SK-N-SH (cell line): ENCODE measurements at regions not wholly inside any gene's neighbourhood (a gene's known extent, or its start where the extent isn't known, plus 50 kb on each side); places are given as distances from the start of the nearest gene placed in this dataset.

ENCODE experiments used
- CTCF ChIA-PET: fragments of 300-600, 350-600 bp; formaldehyde crosslinking; extraction: SDS; loops from one replicate; lab custom pipeline; 2021; lab: Yijun Ruan, JAX
- POLR2A ChIA-PET: fragments of 350-600 bp; sonication (Branson Sonifier 250); formaldehyde crosslinking; extraction: SDS; loops from one replicate; lab custom pipeline; 2020; ENCODE audit warnings: antibody characterized with exemption, inconsistent platforms; lab: Yijun Ruan, JAX
- DNase-seq: peaks from one replicate; pipeline ENCODE4 v3.0.0; 2012
- H2AFZ ChIP-seq: fragments of 200-600 bp; sonication (generic); 2 replicates; pipeline ENCODE4 v1.8.1; 2016; ENCODE audit warnings: antibody characterized with exemption, mild to moderate bottlenecking, low read depth
- H3F3A ChIP-seq: fragments of 200-600 bp; sonication (generic); replicated peaks from 2 replicates; pipeline ENCODE3; 2016; ENCODE audit warnings: antibody characterized with exemption, mild to moderate bottlenecking; ENCODE audit not compliant: insufficient read depth
- H3K27ac ChIP-seq, 2 experiments: fragments of 200-500 bp in 1 of 2; fragments of 200-600 bp in 1 of 2; sonication (Bioruptor generic) in 1 of 2; sonication (generic), shearing (Covaris generic) in 1 of 2; 2 replicates each; pipeline versions ENCODE4 v1.5.1 to v1.6.1; 2014 to 2016; ENCODE audit warnings: low read depth in 2 of 2, inconsistent platforms in 1 of 2, low read length in 1 of 2, mild to moderate bottlenecking in 1 of 2, mixed read lengths in 1 of 2
- H3K27me3 ChIP-seq: fragments of 200-600 bp; sonication (generic), shearing (Covaris generic); 2 replicates; pipeline ENCODE4 v1.6.1; 2016; ENCODE audit warnings: mixed run types; ENCODE audit not compliant: insufficient read depth
- H3K36me3 ChIP-seq, 2 experiments: fragments of 200-500 bp in 1 of 2; fragments of 200-600 bp in 1 of 2; sonication (Bioruptor generic) in 1 of 2; sonication (generic) in 1 of 2; replicated peaks in 1 of 2; 2 replicates each; pipeline versions ENCODE3 to v1.5.1; 2014 to 2016; ENCODE audit warnings: low read length in 1 of 2, mild to moderate bottlenecking in 1 of 2; ENCODE audit not compliant: insufficient read depth in 2 of 2, control insufficient read depth in 1 of 2
- H3K4me1 ChIP-seq, 2 experiments: fragments of 200-500 bp in 1 of 2; fragments of 200-600 bp in 1 of 2; sonication (Bioruptor generic) in 1 of 2; sonication (generic), shearing (Covaris generic) in 1 of 2; 2 replicates each; pipeline versions ENCODE4 v1.5.1 to v1.6.1; 2014 to 2016; ENCODE audit warnings: low read depth in 1 of 2, low read length in 1 of 2, mixed run types in 1 of 2; ENCODE audit not compliant: insufficient read depth in 2 of 2, control insufficient read depth in 1 of 2
- H3K4me2 ChIP-seq: fragments of 200-600 bp; sonication (generic), shearing (Covaris generic); 2 replicates; pipeline ENCODE4 v1.6.1; 2017; ENCODE audit warnings: mixed run types
- H3K4me3 ChIP-seq, 2 experiments: fragments of 200-500 bp in 1 of 2; fragments of 200-600 bp in 1 of 2; sonication (Bioruptor generic) in 1 of 2; sonication (generic), shearing (Covaris generic) in 1 of 2; 2 replicates each; pipeline versions ENCODE4 v1.5.1 to v1.8.1; 2014 to 2016; ENCODE audit warnings: low read depth in 2 of 2, inconsistent platforms in 1 of 2, low read length in 1 of 2, mild to moderate bottlenecking in 1 of 2, mixed read lengths in 1 of 2, moderate library complexity in 1 of 2
- H3K79me2 ChIP-seq: fragments of 200-600 bp; sonication (generic); 2 replicates; pipeline ENCODE4 v1.8.1; 2017; ENCODE audit warnings: mild to moderate bottlenecking; ENCODE audit not compliant: insufficient read depth
- H3K9ac ChIP-seq: fragments of 200-600 bp; sonication (generic); 2 replicates; pipeline ENCODE4 v1.6.1; 2017; ENCODE audit warnings: mixed run types
- H3K9me2 ChIP-seq: fragments of 200-600 bp; sonication (generic); 2 replicates; pipeline ENCODE4 v1.6.1; 2017; ENCODE audit warnings: mixed run types
- H3K9me3 ChIP-seq: fragments of 200-600 bp; sonication (generic); 2 replicates; pipeline ENCODE4 v1.6.1; 2017; ENCODE audit warnings: mixed run types, mild to moderate bottlenecking, moderate library complexity
- H4K20me1 ChIP-seq: fragments of 200-600 bp; sonication (generic); 2 replicates; pipeline ENCODE4 v1.6.1; 2017; ENCODE audit warnings: mild to moderate bottlenecking, mixed run types; ENCODE audit not compliant: insufficient read depth
- CHD2 ChIP-seq: fragments of 150-350 bp; IDR thresholded peaks from 2 replicates; pipeline ENCODE4 v1.6.1; 2018; ENCODE audit warnings: low read length; ENCODE audit not compliant: partially characterized antibody
- EZH2phosphoT487 ChIP-seq: fragments of 200-600 bp; sonication (generic); IDR thresholded peaks from 2 replicates; pipeline ENCODE4 v1.6.1; 2017; ENCODE audit warnings: low read depth, mixed run types, mild to moderate bottlenecking, antibody characterized with exemption, moderate library complexity, borderline replicate concordance
- FOSL2 ChIP-seq: IDR thresholded peaks from 2 replicates; pipeline ENCODE4 v1.4.0; 2012; ENCODE audit warnings: low read depth, mild to moderate bottlenecking, moderate library complexity, borderline replicate concordance
- GABPA ChIP-seq: IDR thresholded peaks from 2 replicates; pipeline ENCODE4 v1.4.0; 2012; ENCODE audit warnings: low read depth, mild to moderate bottlenecking
- IRF3 ChIP-seq: fragments of 150-350 bp; IDR thresholded peaks from 2 replicates; pipeline ENCODE4 v1.6.1; 2016; ENCODE audit warnings: mild to moderate bottlenecking, low read depth, low read length
- MXI1 ChIP-seq: IDR thresholded peaks from 2 replicates; pipeline ENCODE4 v1.6.1; 2012; ENCODE audit warnings: mild to moderate bottlenecking, low read depth, low read length, improper control_type of control experiment
- NFIC ChIP-seq: IDR thresholded peaks from 2 replicates; pipeline ENCODE4 v1.4.0; 2012; ENCODE audit warnings: borderline replicate concordance
- RCOR1 ChIP-seq: fragments of 150-350 bp; IDR thresholded peaks from 2 replicates; pipeline ENCODE4 v1.6.1; 2017; ENCODE audit warnings: antibody characterized with exemption, low read length
- SMC3 ChIP-seq: IDR thresholded peaks from 2 replicates; pipeline ENCODE4 v1.6.1; 2012; ENCODE audit warnings: low read depth, low read length, improper control_type of control experiment
- YY1 ChIP-seq: IDR thresholded peaks from 2 replicates; pipeline ENCODE4 v1.4.0; 2012; ENCODE audit warnings: low read depth, mild to moderate bottlenecking
- WGBS: methylation state at CpG from one replicate; pipeline ENCODE4 v1.1.6; 2017; ENCODE audit warnings: low lambda C conversion rate; 5-methylcytosine and 5-hydroxymethylcytosine counted together
- TF ChIP-seq, protein P1 (sequence below): IDR thresholded peaks from 2 replicates; pipeline ENCODE4 v1.4.0; 2012; ENCODE audit warnings: low read depth, borderline replicate concordance
- TF ChIP-seq, protein P2 (sequence below): IDR thresholded peaks from 2 replicates; pipeline ENCODE4 v1.4.0; 2012; ENCODE audit warnings: low read depth, borderline replicate concordance
- TF ChIP-seq, protein P3 (sequence below): IDR thresholded peaks from 2 replicates; pipeline ENCODE4; 2012

- H3K9me3 ChIP-seq, result no peaks in the 10 kb centered on the region
- H3K4me2 ChIP-seq, result no peak overlapping the region
- no peaks in the 10 kb centered on the region for H3K79me2 ChIP-seq
- H3K9ac ChIP-seq, result no peak overlapping the region
- 21% methylated on average over 5 of the region's 6 CpGs for WGBS
- no peaks in the 10 kb centered on the region for H3K4me1 ChIP-seq
- no peaks in the 10 kb centered on the region for H4K20me1 ChIP-seq
- H3K27me3 ChIP-seq, result peaks cover 48% of the 10 kb centered on the region
- no peak overlapping the region for H3K4me3 ChIP-seq
- TF ChIP-seq FOSL2 (no peak), GABPA (peak; percentile 63)
- TF ChIP-seq, all 33 proteins: peak for 1
- Histone ChIP-seq H2AFZ (no peak overlapping the region), H3F3A (no peaks in the 10 kb centered on the region), H3K36me3 (no peaks in the 10 kb centered on the region), H3K27ac (no peak overlapping the region), H3K9me2 (no peaks in the 10 kb centered on the region)
- ChIA-PET CTCF (no interaction called here), POLR2A (no interaction called here)
- no peak for DNase-seq
Measured at GRCh38 chr16:86211800-86212199, 298.5 kb upstream of the FOXF1 start.

GRCh38 chr16:86212706-86213436 lies 297.5 kb upstream of the FOXF1 start:
- H3K79me2 ChIP-seq, result no peaks in the 10 kb centered on the region
- no peaks in the 10 kb centered on the region for H3F3A ChIP-seq
- no peak overlapping the region for H3K4me3 ChIP-seq
- no peak for DNase-seq
- CTCF ChIA-PET, result no interaction called here
- H2AFZ ChIP-seq, result no peak overlapping the region
- no peaks in the 10 kb centered on the region for H3K9me2 ChIP-seq
- H3K9ac ChIP-seq, result no peak overlapping the region
- no peaks in the 10 kb centered on the region for H4K20me1 ChIP-seq
- H3K36me3 ChIP-seq, result no peaks in the 10 kb centered on the region
- H3K4me2 ChIP-seq, result no peak overlapping the region
- no peaks in the 10 kb centered on the region for H3K9me3 ChIP-seq
- H3K27me3 ChIP-seq, result peaks cover 58% of the 10 kb centered on the region
- no peaks in the 10 kb centered on the region for H3K4me1 ChIP-seq
- no peak overlapping the region for H3K27ac ChIP-seq
- WGBS, result 5% methylated on average over 11 of the region's 11 CpGs
- POLR2A ChIA-PET, result no interaction called here
- TF ChIP-seq, protein P1, sequence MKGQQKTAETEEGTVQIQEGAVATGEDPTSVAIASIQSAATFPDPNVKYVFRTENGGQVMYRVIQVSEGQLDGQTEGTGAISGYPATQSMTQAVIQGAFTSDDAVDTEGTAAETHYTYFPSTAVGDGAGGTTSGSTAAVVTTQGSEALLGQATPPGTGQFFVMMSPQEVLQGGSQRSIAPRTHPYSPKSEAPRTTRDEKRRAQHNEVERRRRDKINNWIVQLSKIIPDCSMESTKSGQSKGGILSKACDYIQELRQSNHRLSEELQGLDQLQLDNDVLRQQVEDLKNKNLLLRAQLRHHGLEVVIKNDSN, result no peak
- no peak for TF ChIP-seq FOSL2
- TF ChIP-seq RCOR1, result no peak
- TF ChIP-seq YY1, result no peak
- TF ChIP-seq EZH2phosphoT487, result no peak
- TF ChIP-seq NFIC, result no peak
- TF ChIP-seq CHD2, result no peak
- no peak for TF ChIP-seq MXI1

GRCh38 chr16:86213437-86214205 lies 296.7 kb upstream of the FOXF1 start:
- ChIA-PET POLR2A (no interaction called here), CTCF (no interaction called here)
- Histone ChIP-seq H2AFZ (no peak overlapping the region), H3K4me2 (no peak overlapping the region), H3K4me3 (no peak overlapping the region), H3K9me2 (no peaks in the 10 kb centered on the region), H4K20me1 (no peaks in the 10 kb centered on the region), H3K27ac (no peak overlapping the region), H3K79me2 (no peaks in the 10 kb centered on the region), H3K9ac (no peak overlapping the region), H3K36me3 (no peaks in the 10 kb centered on the region), H3K9me3 (no peaks in the 10 kb centered on the region), H3K27me3 (peaks cover 64% of the 10 kb centered on the region), H3K4me1 (no peaks in the 10 kb centered on the region), H3F3A (no peaks in the 10 kb centered on the region)
- WGBS, result 17% methylated on average over 12 of the region's 12 CpGs
- no peak for DNase-seq
- no peak for TF ChIP-seq IRF3
- TF ChIP-seq SMC3, result no peak
- TF ChIP-seq, protein P2, sequence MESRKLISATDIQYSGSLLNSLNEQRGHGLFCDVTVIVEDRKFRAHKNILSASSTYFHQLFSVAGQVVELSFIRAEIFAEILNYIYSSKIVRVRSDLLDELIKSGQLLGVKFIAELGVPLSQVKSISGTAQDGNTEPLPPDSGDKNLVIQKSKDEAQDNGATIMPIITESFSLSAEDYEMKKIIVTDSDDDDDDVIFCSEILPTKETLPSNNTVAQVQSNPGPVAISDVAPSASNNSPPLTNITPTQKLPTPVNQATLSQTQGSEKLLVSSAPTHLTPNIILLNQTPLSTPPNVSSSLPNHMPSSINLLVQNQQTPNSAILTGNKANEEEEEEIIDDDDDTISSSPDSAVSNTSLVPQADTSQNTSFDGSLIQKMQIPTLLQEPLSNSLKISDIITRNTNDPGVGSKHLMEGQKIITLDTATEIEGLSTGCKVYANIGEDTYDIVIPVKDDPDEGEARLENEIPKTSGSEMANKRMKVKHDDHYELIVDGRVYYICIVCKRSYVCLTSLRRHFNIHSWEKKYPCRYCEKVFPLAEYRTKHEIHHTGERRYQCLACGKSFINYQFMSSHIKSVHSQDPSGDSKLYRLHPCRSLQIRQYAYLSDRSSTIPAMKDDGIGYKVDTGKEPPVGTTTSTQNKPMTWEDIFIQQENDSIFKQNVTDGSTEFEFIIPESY, result no peak
- TF ChIP-seq, protein P3, sequence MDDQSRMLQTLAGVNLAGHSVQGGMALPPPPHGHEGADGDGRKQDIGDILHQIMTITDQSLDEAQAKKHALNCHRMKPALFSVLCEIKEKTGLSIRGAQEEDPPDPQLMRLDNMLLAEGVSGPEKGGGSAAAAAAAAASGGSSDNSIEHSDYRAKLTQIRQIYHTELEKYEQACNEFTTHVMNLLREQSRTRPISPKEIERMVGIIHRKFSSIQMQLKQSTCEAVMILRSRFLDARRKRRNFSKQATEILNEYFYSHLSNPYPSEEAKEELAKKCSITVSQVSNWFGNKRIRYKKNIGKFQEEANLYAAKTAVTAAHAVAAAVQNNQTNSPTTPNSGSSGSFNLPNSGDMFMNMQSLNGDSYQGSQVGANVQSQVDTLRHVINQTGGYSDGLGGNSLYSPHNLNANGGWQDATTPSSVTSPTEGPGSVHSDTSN, result no peak
- TF ChIP-seq, all 33 proteins: peak for 0
